Hepatocyte (in vitro differentiated cells): ENCODE measurements at regions not wholly inside any gene's neighbourhood (a gene's known extent, or its start where the extent isn't known, plus 50 kb on each side); places are given as distances from the start of the nearest gene placed in this dataset.

Experiments used
- DNase-seq: peaks from one replicate; pipeline ENCODE4 v3.0.0-alpha.2; 2016; ENCODE audit warnings: low spot score
- H2AFZ ChIP-seq: fragments of 200-600 bp; sonication (generic); 2 replicates; pipeline ENCODE4 v1.6.0; 2016; ENCODE audit warnings: antibody characterized with exemption, mild to moderate bottlenecking
- H3K27ac ChIP-seq: fragments of 200-600 bp; sonication (generic); 2 replicates; pipeline ENCODE4 v1.5.1; 2016; ENCODE audit warnings: mild to moderate bottlenecking
- H3K27me3 ChIP-seq: fragments of 200-600 bp; sonication (generic); 2 replicates; pipeline ENCODE4 v1.6.1; 2016
- H3K36me3 ChIP-seq: fragments of 200-600 bp; sonication (generic); replicated peaks from 2 replicates; pipeline ENCODE4 v1.5.1; 2016; ENCODE audit warnings: low read depth; ENCODE audit not compliant: insufficient read depth
- H3K4me1 ChIP-seq: fragments of 200-600 bp; sonication (generic); 2 replicates; pipeline ENCODE4 v1.5.1; 2016; ENCODE audit warnings: mild to moderate bottlenecking, moderate library complexity; ENCODE audit not compliant: insufficient read depth
- H3K4me2 ChIP-seq: fragments of 200-600 bp; sonication (generic); 2 replicates; pipeline ENCODE4 v1.6.0; 2016
- H3K4me3 ChIP-seq: fragments of 200-600 bp; sonication (generic); 2 replicates; pipeline ENCODE4 v1.5.1; 2016; ENCODE audit warnings: mild to moderate bottlenecking
- H3K79me2 ChIP-seq: fragments of 200-600 bp; sonication (generic); 2 replicates; pipeline ENCODE4 v1.6.0; 2017; ENCODE audit warnings: mild to moderate bottlenecking
- H3K9me2 ChIP-seq: fragments of 200-600 bp; sonication (generic); replicated peaks from 2 replicates; pipeline ENCODE4 v1.6.0; 2017; ENCODE audit warnings: mild to moderate bottlenecking; ENCODE audit not compliant: insufficient read depth
- H3K9me3 ChIP-seq: fragments of 200-600 bp; sonication (generic); 2 replicates; pipeline ENCODE4 v1.5.1; 2016; ENCODE audit warnings: low read depth, mild to moderate bottlenecking
- H4K20me1 ChIP-seq: fragments of 200-600 bp; sonication (generic); 2 replicates; pipeline ENCODE4 v1.6.0; 2016; ENCODE audit warnings: mild to moderate bottlenecking; ENCODE audit not compliant: insufficient read depth, poor library complexity, severe bottlenecking
- EZH2 ChIP-seq: fragments of 200-600 bp; sonication (generic); IDR thresholded peaks from 2 replicates; pipeline ENCODE4 v1.6.1; 2016; ENCODE audit warnings: antibody characterized with exemption, mild to moderate bottlenecking, borderline replicate concordance
- EZH2phosphoT487 ChIP-seq: fragments of 200-600 bp; sonication (generic); IDR thresholded peaks from one replicate; pipeline ENCODE4 v1.6.1; 2018; ENCODE audit warnings: antibody characterized with exemption, mild to moderate bottlenecking, low read depth, moderate library complexity; ENCODE audit not compliant: unreplicated experiment, severe bottlenecking
- WGBS: methylation state at CpG from one replicate; pipeline ENCODE4 v1.1.6; 2016; ENCODE audit warnings: low lambda C conversion rate; ENCODE audit errors: missing lambda C conversion rate; 5-methylcytosine and 5-hydroxymethylcytosine counted together
- TF ChIP-seq, protein P1 (sequence below): fragments of 200-600 bp; sonication (generic); IDR thresholded peaks from 2 replicates; pipeline ENCODE4 v1.5.1; 2016; ENCODE audit warnings: antibody characterized with exemption, mild to moderate bottlenecking; ENCODE audit not compliant: poor library complexity

GRCh38 chr15:95288626-95289025 lies 1041.9 kb upstream of the NR2F2 start:
- Histone ChIP-seq H3K36me3 (no peaks in the 10 kb centered on the region), H3K9me3 (no peaks in the 10 kb centered on the region), H3K4me3 (no peak overlapping the region), H3K27ac (no peak overlapping the region), H4K20me1 (no peaks in the 10 kb centered on the region), H3K27me3 (no peaks in the 10 kb centered on the region), H3K4me2 (no peak overlapping the region), H3K9me2 (no peaks in the 10 kb centered on the region), H3K4me1 (no peaks in the 10 kb centered on the region), H2AFZ (no peak overlapping the region), H3K79me2 (no peaks in the 10 kb centered on the region)
- TF ChIP-seq, protein P1, sequence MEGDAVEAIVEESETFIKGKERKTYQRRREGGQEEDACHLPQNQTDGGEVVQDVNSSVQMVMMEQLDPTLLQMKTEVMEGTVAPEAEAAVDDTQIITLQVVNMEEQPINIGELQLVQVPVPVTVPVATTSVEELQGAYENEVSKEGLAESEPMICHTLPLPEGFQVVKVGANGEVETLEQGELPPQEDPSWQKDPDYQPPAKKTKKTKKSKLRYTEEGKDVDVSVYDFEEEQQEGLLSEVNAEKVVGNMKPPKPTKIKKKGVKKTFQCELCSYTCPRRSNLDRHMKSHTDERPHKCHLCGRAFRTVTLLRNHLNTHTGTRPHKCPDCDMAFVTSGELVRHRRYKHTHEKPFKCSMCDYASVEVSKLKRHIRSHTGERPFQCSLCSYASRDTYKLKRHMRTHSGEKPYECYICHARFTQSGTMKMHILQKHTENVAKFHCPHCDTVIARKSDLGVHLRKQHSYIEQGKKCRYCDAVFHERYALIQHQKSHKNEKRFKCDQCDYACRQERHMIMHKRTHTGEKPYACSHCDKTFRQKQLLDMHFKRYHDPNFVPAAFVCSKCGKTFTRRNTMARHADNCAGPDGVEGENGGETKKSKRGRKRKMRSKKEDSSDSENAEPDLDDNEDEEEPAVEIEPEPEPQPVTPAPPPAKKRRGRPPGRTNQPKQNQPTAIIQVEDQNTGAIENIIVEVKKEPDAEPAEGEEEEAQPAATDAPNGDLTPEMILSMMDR: no peak
- TF ChIP-seq EZH2: no peak
- TF ChIP-seq EZH2phosphoT487: no peak
- no peak for DNase-seq
- WGBS: 89% methylated on average over 1 of the region's 1 CpG

DNA sequence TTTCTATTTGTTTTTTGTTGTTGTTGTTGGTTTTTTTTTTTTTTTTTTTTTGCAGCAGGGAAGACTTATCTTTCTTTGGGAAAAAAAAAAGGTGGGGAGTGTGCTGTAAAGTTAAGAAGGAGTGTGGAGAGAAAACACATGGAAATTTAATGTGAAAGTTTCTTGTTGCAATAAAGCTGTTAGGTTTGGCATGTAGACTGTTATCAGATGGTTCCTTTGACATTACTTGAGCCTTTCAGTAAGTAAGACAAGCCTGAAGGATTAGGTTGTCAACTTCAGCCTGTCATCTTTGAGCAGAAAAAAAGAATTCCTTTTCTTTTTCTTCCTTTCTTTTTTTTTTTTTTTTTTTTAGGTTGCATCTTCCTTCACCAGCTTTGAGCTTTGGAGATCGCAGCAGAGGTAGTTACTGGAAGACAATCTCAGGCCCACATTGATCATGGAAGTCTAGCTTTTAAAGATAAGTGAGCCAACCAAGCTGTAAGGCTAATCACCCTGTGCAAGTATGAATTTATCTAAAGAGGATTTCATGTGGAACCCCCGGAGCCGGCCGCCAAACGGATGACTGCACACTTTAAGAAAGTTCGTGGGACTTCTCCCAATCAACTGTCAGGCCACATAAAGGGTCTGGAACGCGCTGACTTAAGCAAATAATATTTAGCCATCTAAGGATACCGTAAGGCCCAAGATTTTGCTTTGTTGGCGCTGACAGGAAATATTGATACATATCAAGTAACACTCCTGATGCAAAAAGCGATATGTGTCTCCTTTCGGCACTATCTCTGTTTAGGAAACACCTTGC lies 1040.1 kb upstream of the NR2F2 start:
- no peak for TF ChIP-seq EZH2
- TF ChIP-seq, protein P1: no peak
- no peak for TF ChIP-seq EZH2phosphoT487
- 76% methylated on average over 12 of the region's 12 CpGs for WGBS
- no peaks in the 10 kb centered on the region for H3K9me3 ChIP-seq

DNA sequence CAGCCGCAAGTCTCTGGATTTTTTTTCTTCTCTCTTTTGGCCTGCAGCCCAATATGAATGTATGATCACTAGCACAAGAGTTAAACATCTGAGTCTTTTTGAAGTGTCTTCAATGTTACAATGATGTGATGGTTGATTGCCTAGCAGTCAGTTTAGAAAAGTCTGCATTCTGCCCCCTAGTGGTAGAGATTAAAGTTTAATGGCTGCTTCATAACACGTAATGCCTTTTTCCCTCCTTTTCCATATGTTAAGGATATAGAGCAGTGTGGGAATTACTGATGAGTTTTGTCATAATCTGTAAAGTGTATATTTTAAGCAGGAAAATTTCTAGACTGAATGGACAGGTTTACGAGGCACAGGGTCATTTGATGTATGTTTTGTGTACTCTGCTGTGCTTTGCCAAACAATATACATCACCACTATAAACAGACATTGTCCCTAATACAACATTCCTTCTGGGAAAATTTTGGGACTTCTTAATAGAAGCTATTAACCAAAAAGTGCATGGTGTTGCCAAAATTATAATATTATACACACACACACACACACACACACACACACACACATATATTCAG lies 1038.5 kb upstream of the NR2F2 start:
- TF ChIP-seq EZH2: no peak
- no peak for TF ChIP-seq EZH2phosphoT487
- TF ChIP-seq, protein P1: peak; percentile 67
- Histone ChIP-seq H3K36me3 (no peaks in the 10 kb centered on the region), H3K4me2 (peak overlapping the region; percentile 22), H3K4me1 (no peaks in the 10 kb centered on the region), H3K4me3 (no peak overlapping the region), H3K27me3 (no peaks in the 10 kb centered on the region), H3K9me3 (no peaks in the 10 kb centered on the region), H2AFZ (no peak overlapping the region), H4K20me1 (no peaks in the 10 kb centered on the region), H3K9me2 (no peaks in the 10 kb centered on the region), H3K27ac (no peak overlapping the region), H3K79me2 (no peaks in the 10 kb centered on the region)
- WGBS: 41% methylated on average over 3 of the region's 3 CpGs
- DNase-seq: peak; percentile 67

More for the DNA sequence above, 1040.1 kb upstream of the NR2F2 start:
- DNase-seq: no peak
- no peak overlapping the region for H2AFZ ChIP-seq
- H3K9me2 ChIP-seq: no peaks in the 10 kb centered on the region
- H3K4me1 ChIP-seq: no peaks in the 10 kb centered on the region
- H4K20me1 ChIP-seq: no peaks in the 10 kb centered on the region
- no peak overlapping the region for H3K4me2 ChIP-seq
- no peak overlapping the region for H3K27ac ChIP-seq
- H3K4me3 ChIP-seq: no peak overlapping the region
- H3K36me3 ChIP-seq: no peaks in the 10 kb centered on the region
- H3K27me3 ChIP-seq: no peaks in the 10 kb centered on the region
- no peaks in the 10 kb centered on the region for H3K79me2 ChIP-seq
